Osteoblast (primary cell): ENCODE measurements at regions not wholly inside any gene's neighbourhood (a gene's known extent, or its start where the extent isn't known, plus 50 kb on each side); places are given as distances from the start of the nearest gene placed in this dataset.

ENCODE experiments used
- DNase-seq: peaks from one replicate; pipeline ENCODE4 v3.0.0; 2011; ENCODE audit warnings: low spot score, mixed read lengths; ENCODE audit not compliant: insufficient read length; ENCODE audit errors: missing footprints
- H2AFZ ChIP-seq: 2 replicates; pipeline ENCODE4 v1.6.0; 2011; ENCODE audit warnings: mild to moderate bottlenecking, low read length
- H3K27ac ChIP-seq: 2 replicates; pipeline ENCODE4 v1.5.1; 2011; ENCODE audit warnings: mild to moderate bottlenecking, low read depth, low read length, moderate library complexity
- H3K27me3 ChIP-seq: 2 replicates; pipeline ENCODE4 v1.6.0; 2012; ENCODE audit warnings: mild to moderate bottlenecking, control low read depth, inconsistent platforms, low read length, moderate library complexity; ENCODE audit not compliant: insufficient read depth
- H3K36me3 ChIP-seq: 2 replicates; pipeline ENCODE4 v1.5.1; 2011; ENCODE audit warnings: mild to moderate bottlenecking, low read length, control low read depth, moderate library complexity; ENCODE audit not compliant: insufficient read depth
- H3K4me1 ChIP-seq: 2 replicates; pipeline ENCODE4 v1.5.1; 2011; ENCODE audit warnings: mild to moderate bottlenecking, low read length, control low read depth, moderate library complexity; ENCODE audit not compliant: insufficient read depth
- H3K4me2 ChIP-seq: 2 replicates; pipeline ENCODE4 v1.6.0; 2011; ENCODE audit warnings: mild to moderate bottlenecking, low read length; ENCODE audit not compliant: insufficient read depth
- H3K4me3 ChIP-seq: fragments of 200-600 bp; sonication (generic); 3 replicates; pipeline ENCODE4 v1.5.1; 2012; ENCODE audit warnings: mild to moderate bottlenecking, low read length, inconsistent platforms; ENCODE audit not compliant: insufficient read depth
- H3K79me2 ChIP-seq: 2 replicates; pipeline ENCODE4 v1.6.0; 2012; ENCODE audit warnings: mild to moderate bottlenecking, low read length, control low read depth, inconsistent platforms; ENCODE audit not compliant: insufficient read depth
- H3K9me3 ChIP-seq: 2 replicates; pipeline ENCODE4 v1.5.1; 2011; ENCODE audit warnings: low read depth, low read length, control low read depth
- H4K20me1 ChIP-seq: 2 replicates; pipeline ENCODE4 v1.6.0; 2012; ENCODE audit warnings: mild to moderate bottlenecking, low read length, control low read depth; ENCODE audit not compliant: insufficient read depth
- CTCF ChIP-seq: IDR thresholded peaks from 2 replicates; pipeline ENCODE4 v1.5.1; 2011; ENCODE audit warnings: mild to moderate bottlenecking, low read depth, low read length, moderate library complexity; ENCODE audit errors: extremely low read depth

GRCh38 chr14:40629144-40629543 lies 977.5 kb upstream of the LRFN5 start:
- H2AFZ ChIP-seq: no peak overlapping the region
- no peaks in the 10 kb centered on the region for H3K4me1 ChIP-seq
- H4K20me1 ChIP-seq: no peaks in the 10 kb centered on the region
- no peaks in the 10 kb centered on the region for H3K79me2 ChIP-seq
- DNase-seq: no peak
- no peak overlapping the region for H3K27ac ChIP-seq
- no peaks in the 10 kb centered on the region for H3K27me3 ChIP-seq
- no peaks in the 10 kb centered on the region for H3K36me3 ChIP-seq
- H3K4me3 ChIP-seq: no peak overlapping the region
- no peak for TF ChIP-seq CTCF
- H3K9me3 ChIP-seq: peaks cover 2% of the 10 kb centered on the region
- no peak overlapping the region for H3K4me2 ChIP-seq

DNA sequence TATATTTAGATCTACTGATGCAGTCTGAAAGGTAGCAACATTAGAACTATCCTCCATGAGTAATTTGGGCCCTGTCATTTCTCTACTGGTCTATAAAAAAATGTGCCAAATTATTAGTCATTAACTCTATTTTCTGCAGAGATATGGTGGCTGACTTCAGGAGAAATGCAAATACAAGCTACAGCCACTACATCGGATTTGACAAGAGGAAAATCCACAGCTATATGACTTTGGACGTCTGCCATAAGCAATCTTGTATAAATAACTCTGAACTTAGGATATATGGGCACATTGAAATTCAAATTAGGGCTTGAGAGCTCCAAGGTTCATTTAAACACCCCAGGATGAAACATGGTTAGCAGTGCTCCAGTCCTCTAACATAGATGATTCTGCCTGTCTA lies 983.0 kb upstream of the LRFN5 start:
- no peak overlapping the region for H2AFZ ChIP-seq
- no peak for TF ChIP-seq CTCF
- no peak overlapping the region for H3K4me3 ChIP-seq
- no peak overlapping the region for H3K4me2 ChIP-seq
- H3K36me3 ChIP-seq: no peaks in the 10 kb centered on the region
- no peak for DNase-seq
- H3K79me2 ChIP-seq: no peaks in the 10 kb centered on the region
- no peaks in the 10 kb centered on the region for H4K20me1 ChIP-seq
- no peaks in the 10 kb centered on the region for H3K4me1 ChIP-seq
- no peak overlapping the region for H3K27ac ChIP-seq
- no peaks in the 10 kb centered on the region for H3K27me3 ChIP-seq
- H3K9me3 ChIP-seq: peaks cover 2% of the 10 kb centered on the region

DNA sequence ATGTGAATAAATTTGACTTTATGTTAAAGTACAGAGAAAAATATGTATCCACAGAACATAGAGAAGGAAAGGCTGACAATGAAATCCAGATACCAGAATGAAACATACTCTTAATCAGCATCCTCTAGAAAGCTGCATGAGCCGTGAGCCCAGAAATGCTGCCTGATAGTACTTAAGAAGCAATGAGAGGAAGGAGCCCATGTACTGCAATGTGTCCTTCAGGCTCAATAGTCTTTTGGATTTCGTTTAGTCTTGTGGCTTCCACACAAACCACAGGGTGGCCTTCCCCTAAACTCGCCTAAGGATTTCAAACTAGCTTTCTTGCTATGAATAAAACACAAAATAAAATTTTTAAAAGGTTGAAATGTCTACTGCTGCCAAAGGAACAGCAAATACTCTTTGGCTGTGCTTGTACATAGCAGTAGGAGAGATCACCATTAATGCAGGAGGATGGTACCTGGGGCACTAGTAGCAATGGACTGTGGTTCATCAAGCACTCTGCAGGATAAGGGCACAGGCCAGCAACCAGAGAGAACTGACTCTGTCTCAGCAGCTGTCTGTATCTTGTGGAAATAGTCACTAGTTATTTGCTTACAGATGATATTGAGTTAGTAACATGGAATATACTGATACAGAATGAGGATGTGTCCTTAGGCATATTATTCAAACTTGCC lies 988.3 kb upstream of the LRFN5 start:
- no peak for TF ChIP-seq CTCF
- Histone ChIP-seq H3K4me1 (no peaks in the 10 kb centered on the region), H3K4me3 (no peak overlapping the region), H3K4me2 (no peak overlapping the region), H2AFZ (no peak overlapping the region), H3K27ac (no peak overlapping the region), H3K79me2 (no peaks in the 10 kb centered on the region), H4K20me1 (no peaks in the 10 kb centered on the region), H3K36me3 (no peaks in the 10 kb centered on the region), H3K27me3 (no peaks in the 10 kb centered on the region), H3K9me3 (peaks cover 3% of the 10 kb centered on the region)
- no peak for DNase-seq

DNA sequence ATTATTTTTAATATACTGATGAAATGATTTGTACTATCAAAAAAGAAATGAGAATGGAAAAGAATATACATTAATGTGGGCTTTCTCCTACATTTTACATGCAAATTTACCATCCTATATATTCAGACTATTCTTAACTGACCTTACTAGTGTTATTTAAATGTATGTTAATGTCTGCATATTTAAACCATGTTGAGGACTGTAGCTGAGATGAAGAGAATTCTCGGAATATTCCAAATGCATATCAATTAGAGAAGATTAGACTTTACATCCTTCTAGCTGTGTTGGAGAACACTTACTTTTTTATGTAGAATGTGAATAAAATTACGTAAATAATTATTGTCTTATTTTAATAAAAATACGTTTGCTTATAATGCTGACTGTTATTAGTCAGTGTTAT lies 990.1 kb upstream of the LRFN5 start:
- no peak for TF ChIP-seq CTCF
- H4K20me1 ChIP-seq: no peaks in the 10 kb centered on the region

More for the DNA sequence above, 990.1 kb upstream of the LRFN5 start:
- Histone ChIP-seq H3K4me1 (no peaks in the 10 kb centered on the region), H3K79me2 (no peaks in the 10 kb centered on the region), H3K27ac (no peak overlapping the region), H3K4me2 (no peak overlapping the region), H3K4me3 (no peak overlapping the region), H3K27me3 (no peaks in the 10 kb centered on the region), H2AFZ (no peak overlapping the region), H3K36me3 (no peaks in the 10 kb centered on the region), H3K9me3 (peaks cover 6% of the 10 kb centered on the region)
- no peak for DNase-seq
